SU-DHL-6 (cell line): ENCODE measurements at regions not wholly inside any gene's neighbourhood (a gene's known extent, or its start where the extent isn't known, plus 50 kb on each side); places are given as distances from the start of the nearest gene placed in this dataset.

Experiments used
- H2AFZ ChIP-seq: fragments of 200-600 bp; sonication (generic); 2 replicates; pipeline ENCODE4 v1.6.1; 2014; ENCODE audit warnings: low read depth, mild to moderate bottlenecking, moderate library complexity, mixed read lengths, antibody characterized with exemption, low read length; ENCODE audit not compliant: severe bottlenecking
- H3F3A ChIP-seq: fragments of 200-600 bp; shearing (Covaris generic); 2 replicates; pipeline ENCODE4 v1.6.0; 2016; ENCODE audit warnings: antibody characterized with exemption, mild to moderate bottlenecking; ENCODE audit not compliant: insufficient read depth
- H3K27ac ChIP-seq: fragments of 200-600 bp; sonication (generic); 2 replicates; pipeline ENCODE4 v1.5.1; 2016; ENCODE audit warnings: low read depth, mild to moderate bottlenecking, low read length, moderate library complexity, mixed read lengths
- H3K27me3 ChIP-seq: fragments of 200-600 bp; sonication (generic), shearing (Covaris generic); 2 replicates; pipeline ENCODE4 v1.6.0; 2014; ENCODE audit warnings: mild to moderate bottlenecking, low read length
- H3K36me3 ChIP-seq: fragments of 200-600 bp; sonication (generic); 2 replicates; pipeline ENCODE4 v1.6.1; 2014; ENCODE audit warnings: mild to moderate bottlenecking, low read length, mixed read lengths
- H3K4me2 ChIP-seq: fragments of 300-600, 200-600 bp; shearing (Covaris generic), sonication (generic); 2 replicates; pipeline ENCODE4 v1.6.0; 2014; ENCODE audit warnings: low read length, low read depth, mild to moderate bottlenecking; ENCODE audit not compliant: poor library complexity, severe bottlenecking
- H3K4me3 ChIP-seq: fragments of 200-600 bp; sonication (generic); 2 replicates; pipeline ENCODE4 v1.5.1; 2014; ENCODE audit warnings: antibody characterized with exemption, low read length, mild to moderate bottlenecking, mixed read lengths; ENCODE audit not compliant: insufficient read depth, poor library complexity, severe bottlenecking
- H3K79me2 ChIP-seq: fragments of 200-600 bp; sonication (generic); 2 replicates; pipeline ENCODE4 v1.6.1; 2014; ENCODE audit warnings: mild to moderate bottlenecking, low read length, moderate library complexity; ENCODE audit not compliant: insufficient read depth
- H3K9ac ChIP-seq: fragments of 200-600 bp; sonication (generic); 2 replicates; pipeline ENCODE4 v1.7.0; 2014; ENCODE audit warnings: mild to moderate bottlenecking, low read length
- H3K9me2 ChIP-seq: fragments of 200-600 bp; sonication (generic); replicated peaks from 2 replicates; pipeline ENCODE4 v1.6.1; 2014; ENCODE audit warnings: low read length; ENCODE audit not compliant: insufficient read depth
- H3K9me3 ChIP-seq: fragments of 200-600 bp; sonication (generic); 2 replicates; pipeline ENCODE4 v1.6.1; 2014; ENCODE audit warnings: low read length, mixed read lengths; ENCODE audit not compliant: insufficient read depth
- H4K20me1 ChIP-seq: fragments of 200-600 bp; sonication (generic); 2 replicates; pipeline ENCODE4 v1.6.1; 2014; ENCODE audit warnings: low read depth, mild to moderate bottlenecking, antibody characterized with exemption, low read length, moderate library complexity, mixed read lengths
- CTCF ChIP-seq: fragments of 200-600 bp; sonication (generic); IDR thresholded peaks from one replicate; pipeline ENCODE4 v1.5.1; 2017; ENCODE audit warnings: antibody characterized with exemption, mild to moderate bottlenecking, low read length, moderate library complexity; ENCODE audit not compliant: insufficient read depth, poor library complexity, severe bottlenecking
- EZH2phosphoT487 ChIP-seq: fragments of 200-600 bp; sonication (generic), shearing (Covaris generic); conservative IDR thresholded peaks from 2 replicates; pipeline ENCODE4 v1.6.1; 2018; ENCODE audit warnings: mild to moderate bottlenecking, antibody characterized with exemption, low read length, moderate library complexity, mixed read lengths

GRCh38 chr7:90053094-90053493, 101.2 kb upstream of the STEAP1 start:
- no peak for TF ChIP-seq EZH2phosphoT487
- TF ChIP-seq CTCF = no peak
- Histone ChIP-seq H3K9me2 (no peaks in the 10 kb centered on the region), H4K20me1 (no peaks in the 10 kb centered on the region), H3K4me3 (no peak overlapping the region), H3K79me2 (no peaks in the 10 kb centered on the region), H3K4me2 (no peak overlapping the region), H3K27ac (no peak overlapping the region), H3F3A (no peaks in the 10 kb centered on the region), H2AFZ (no peak overlapping the region), H3K9me3 (no peaks in the 10 kb centered on the region), H3K36me3 (no peaks in the 10 kb centered on the region), H3K9ac (no peak overlapping the region), H3K27me3 (no peaks in the 10 kb centered on the region)

- H2AFZ ChIP-seq = no peak overlapping the region
- TF ChIP-seq CTCF (no peak), EZH2phosphoT487 (no peak)
- no peaks in the 10 kb centered on the region for H3K79me2 ChIP-seq
- H3K36me3 ChIP-seq = no peaks in the 10 kb centered on the region
- H4K20me1 ChIP-seq = no peaks in the 10 kb centered on the region
- H3K27me3 ChIP-seq = no peaks in the 10 kb centered on the region
- no peaks in the 10 kb centered on the region for H3F3A ChIP-seq
- H3K9me3 ChIP-seq = no peaks in the 10 kb centered on the region
- no peak overlapping the region for H3K4me3 ChIP-seq
- no peak overlapping the region for H3K9ac ChIP-seq
- H3K4me2 ChIP-seq = no peak overlapping the region
- no peaks in the 10 kb centered on the region for H3K9me2 ChIP-seq
- no peak overlapping the region for H3K27ac ChIP-seq
Measured at GRCh38 chr7:90061077-90061476, 93.2 kb upstream of the STEAP1 start.

GRCh38 chr7:90064370-90064769, 89.9 kb upstream of the STEAP1 start:
- no peaks in the 10 kb centered on the region for H3K9me3 ChIP-seq
- TF ChIP-seq CTCF = no peak
- TF ChIP-seq EZH2phosphoT487 = no peak
- no peaks in the 10 kb centered on the region for H3K27me3 ChIP-seq
- no peaks in the 10 kb centered on the region for H3K79me2 ChIP-seq
- H3K9me2 ChIP-seq = no peaks in the 10 kb centered on the region
- H3K27ac ChIP-seq = no peak overlapping the region
- no peak overlapping the region for H3K4me2 ChIP-seq
- H3F3A ChIP-seq = no peaks in the 10 kb centered on the region
- no peak overlapping the region for H3K9ac ChIP-seq
- no peak overlapping the region for H3K4me3 ChIP-seq
- no peak overlapping the region for H2AFZ ChIP-seq
- no peaks in the 10 kb centered on the region for H4K20me1 ChIP-seq
- no peaks in the 10 kb centered on the region for H3K36me3 ChIP-seq

- no peak overlapping the region for H2AFZ ChIP-seq
- no peaks in the 10 kb centered on the region for H3K9me2 ChIP-seq
Measured at GRCh38 chr7:90067171-90067570, 87.1 kb upstream of the STEAP1 start.

More at GRCh38 chr7:90067171-90067570, 87.1 kb upstream of the STEAP1 start:
- no peak overlapping the region for H3K4me2 ChIP-seq
- H3K9me3 ChIP-seq = no peaks in the 10 kb centered on the region
- H3K27me3 ChIP-seq = no peaks in the 10 kb centered on the region
- H3K79me2 ChIP-seq = no peaks in the 10 kb centered on the region
- H3K27ac ChIP-seq = no peak overlapping the region
- no peaks in the 10 kb centered on the region for H3K36me3 ChIP-seq
- TF ChIP-seq CTCF = no peak
- no peak for TF ChIP-seq EZH2phosphoT487
- no peaks in the 10 kb centered on the region for H4K20me1 ChIP-seq
- H3K9ac ChIP-seq = no peak overlapping the region
- H3F3A ChIP-seq = no peaks in the 10 kb centered on the region
- no peak overlapping the region for H3K4me3 ChIP-seq
